A673 (cell line): ENCODE measurements at regions not wholly inside any gene's neighbourhood (a gene's known extent, or its start where the extent isn't known, plus 50 kb on each side); places are given as distances from the start of the nearest gene placed in this dataset.

ENCODE experiments used
- CTCF ChIP-seq: fragments of 300-800, 200-600 bp; sonication (generic); conservative IDR thresholded peaks from 2 replicates; pipeline ENCODE4 v1.5.1; 2017; ENCODE audit warnings: low read depth, mild to moderate bottlenecking, antibody characterized with exemption, low read length, moderate library complexity, mixed read lengths
- EZH2 ChIP-seq: fragments of 200-600 bp; sonication (generic); IDR thresholded peaks from 2 replicates; pipeline ENCODE4 v1.6.1; 2017; ENCODE audit warnings: borderline replicate concordance, low read depth, mild to moderate bottlenecking, mixed read lengths, antibody characterized with exemption, low read length; ENCODE audit not compliant: poor library complexity, severe bottlenecking

GRCh38 chr11:134556186-134556585 lies 144.1 kb upstream of the B3GAT1 start:
- TF ChIP-seq CTCF (no peak), EZH2 (no peak)
